ENCODE measurements at regions not wholly inside any gene's neighbourhood (a gene's known extent, or its start where the extent isn't known, plus 50 kb on each side); places are given as distances from the start of the nearest gene placed in this dataset.

DNA sequence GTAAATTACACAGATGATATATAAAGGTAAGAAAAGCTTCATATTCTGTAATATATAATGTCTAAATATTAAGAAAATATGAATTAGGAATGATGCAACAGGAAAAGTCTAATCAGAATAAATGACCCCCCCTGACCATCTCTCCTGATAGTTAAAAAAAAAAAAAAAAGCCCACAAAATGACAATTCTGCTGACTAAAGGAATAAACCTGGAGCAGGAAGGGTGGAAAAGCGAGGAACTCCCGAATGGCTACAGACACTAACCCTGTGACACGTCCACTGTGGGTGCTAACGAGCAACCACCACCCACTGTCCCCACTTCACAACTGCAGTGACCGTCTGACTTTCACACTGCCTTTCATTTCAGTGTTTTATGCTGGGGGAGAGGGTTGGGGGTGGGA is 67.6 kb upstream of the FOXQ1 start:
- Mint-ChIP-seq H3K36me3 (ENCODE audit: unreplicated experiment) (no peaks in the 10 kb centered on the region), H3K4me3 (ENCODE audit: unreplicated experiment) (no peak overlapping the region), H3K4me1 (ENCODE audit: unreplicated experiment) (no peaks in the 10 kb centered on the region), H3K27ac (ENCODE audit: unreplicated experiment) (no peak overlapping the region), H3K9me3 (ENCODE audit: unreplicated experiment) (no peaks in the 10 kb centered on the region), H3K27me3 (ENCODE audit: unreplicated experiment) (peaks cover 9% of the 10 kb centered on the region)
- DNase-seq (ENCODE audit: extremely low spot score, unreplicated experiment), result no peak
- TF ChIP-seq, protein P1, sequence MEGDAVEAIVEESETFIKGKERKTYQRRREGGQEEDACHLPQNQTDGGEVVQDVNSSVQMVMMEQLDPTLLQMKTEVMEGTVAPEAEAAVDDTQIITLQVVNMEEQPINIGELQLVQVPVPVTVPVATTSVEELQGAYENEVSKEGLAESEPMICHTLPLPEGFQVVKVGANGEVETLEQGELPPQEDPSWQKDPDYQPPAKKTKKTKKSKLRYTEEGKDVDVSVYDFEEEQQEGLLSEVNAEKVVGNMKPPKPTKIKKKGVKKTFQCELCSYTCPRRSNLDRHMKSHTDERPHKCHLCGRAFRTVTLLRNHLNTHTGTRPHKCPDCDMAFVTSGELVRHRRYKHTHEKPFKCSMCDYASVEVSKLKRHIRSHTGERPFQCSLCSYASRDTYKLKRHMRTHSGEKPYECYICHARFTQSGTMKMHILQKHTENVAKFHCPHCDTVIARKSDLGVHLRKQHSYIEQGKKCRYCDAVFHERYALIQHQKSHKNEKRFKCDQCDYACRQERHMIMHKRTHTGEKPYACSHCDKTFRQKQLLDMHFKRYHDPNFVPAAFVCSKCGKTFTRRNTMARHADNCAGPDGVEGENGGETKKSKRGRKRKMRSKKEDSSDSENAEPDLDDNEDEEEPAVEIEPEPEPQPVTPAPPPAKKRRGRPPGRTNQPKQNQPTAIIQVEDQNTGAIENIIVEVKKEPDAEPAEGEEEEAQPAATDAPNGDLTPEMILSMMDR (IDR thresholded peaks at IDR 0.05), result no peak

DNA sequence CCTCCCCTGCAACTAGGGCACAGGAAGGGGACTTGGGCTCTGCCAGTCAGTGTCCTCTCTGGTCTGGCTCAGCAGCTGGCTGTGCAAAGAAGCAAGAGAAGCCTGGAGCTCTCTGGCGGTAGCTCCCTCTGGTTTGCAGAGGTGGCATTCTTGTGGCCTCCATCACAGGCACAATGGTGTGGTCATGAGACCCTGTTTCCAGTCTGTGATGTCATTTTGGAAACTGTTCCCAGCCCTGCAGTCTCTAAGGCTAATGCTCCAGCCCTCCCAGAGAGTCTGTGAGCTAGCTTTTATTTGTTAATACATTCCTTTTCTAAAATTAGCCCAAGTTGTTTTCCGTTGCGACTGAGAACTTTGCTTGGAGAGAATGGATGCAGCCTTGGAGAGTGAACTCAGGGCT is 69.5 kb upstream of the FOXQ1 start:
- peaks cover 1% of the 10 kb centered on the region for H3K27me3 Mint-ChIP-seq (ENCODE audit: unreplicated experiment)
- no peak for DNase-seq (ENCODE audit: extremely low spot score, unreplicated experiment)

DNA sequence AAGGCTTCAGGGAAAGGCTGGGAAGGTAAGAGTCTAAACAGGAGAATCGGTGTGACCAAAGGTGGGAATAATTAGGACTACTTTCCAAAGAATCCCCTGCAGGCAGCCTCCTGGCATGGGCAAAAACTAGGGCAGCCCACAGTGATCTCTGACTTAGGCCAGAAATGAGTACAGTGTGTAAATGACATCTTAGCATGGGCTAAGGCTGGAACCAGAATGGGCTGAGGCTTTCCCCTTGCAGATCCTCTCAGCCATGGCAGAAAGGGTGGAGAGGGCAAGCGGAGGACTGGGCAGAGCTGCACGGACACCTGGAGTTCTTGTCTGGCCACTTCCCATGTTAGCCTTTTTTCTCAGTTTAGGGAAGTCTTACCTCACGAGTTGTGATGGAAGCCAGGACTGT is 69.9 kb upstream of the FOXQ1 start:
- DNase-seq (ENCODE audit: extremely low spot score, unreplicated experiment), result no peak
- Mint-ChIP-seq H3K27me3 (ENCODE audit: unreplicated experiment) (no peaks in the 10 kb centered on the region), H3K27ac (ENCODE audit: unreplicated experiment) (no peak overlapping the region), H3K4me3 (ENCODE audit: unreplicated experiment) (no peak overlapping the region), H3K4me1 (ENCODE audit: unreplicated experiment) (no peaks in the 10 kb centered on the region), H3K36me3 (ENCODE audit: unreplicated experiment) (no peaks in the 10 kb centered on the region), H3K9me3 (ENCODE audit: unreplicated experiment) (no peaks in the 10 kb centered on the region)
- TF ChIP-seq, protein P1 (IDR thresholded peaks at IDR 0.05), result no peak

More for the DNA sequence above, 69.5 kb upstream of the FOXQ1 start:
- H3K36me3 Mint-ChIP-seq (ENCODE audit: unreplicated experiment), result no peaks in the 10 kb centered on the region
- TF ChIP-seq, protein P1 (IDR thresholded peaks at IDR 0.05), result no peak
- no peaks in the 10 kb centered on the region for H3K4me1 Mint-ChIP-seq (ENCODE audit: unreplicated experiment)
- H3K4me3 Mint-ChIP-seq (ENCODE audit: unreplicated experiment), result no peak overlapping the region
- no peaks in the 10 kb centered on the region for H3K9me3 Mint-ChIP-seq (ENCODE audit: unreplicated experiment)
- no peak overlapping the region for H3K27ac Mint-ChIP-seq (ENCODE audit: unreplicated experiment)

DNA sequence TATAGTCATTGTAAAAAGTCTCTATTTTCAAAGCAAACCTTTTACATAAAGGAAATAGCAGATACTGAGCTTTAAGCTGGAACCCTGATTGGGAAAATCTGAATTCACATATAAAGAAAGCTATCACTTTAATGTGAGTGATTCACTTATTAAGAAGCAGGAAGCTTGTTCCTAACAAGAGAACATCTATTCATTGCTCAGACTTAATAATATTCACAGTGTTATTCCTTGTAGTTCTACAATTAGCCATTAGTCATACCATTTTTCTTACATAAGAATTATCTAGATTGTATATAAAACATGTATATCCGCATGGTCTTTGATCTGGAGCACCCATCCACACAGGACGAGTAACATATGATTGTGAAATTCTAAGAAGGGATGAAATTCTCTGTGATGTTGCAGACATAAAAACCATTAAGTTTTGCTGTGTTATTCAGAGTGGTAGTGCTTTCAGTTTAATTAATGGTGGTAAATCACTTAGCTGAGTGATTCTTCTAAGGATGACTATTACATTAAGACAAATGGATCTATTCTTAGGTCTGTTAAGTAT is 71.1 kb upstream of the FOXQ1 start:
- no peaks in the 10 kb centered on the region for H3K36me3 Mint-ChIP-seq (ENCODE audit: unreplicated experiment)
- no peaks in the 10 kb centered on the region for H3K4me1 Mint-ChIP-seq (ENCODE audit: unreplicated experiment)
- no peak overlapping the region for H3K4me3 Mint-ChIP-seq (ENCODE audit: unreplicated experiment)
- H3K27ac Mint-ChIP-seq (ENCODE audit: unreplicated experiment), result no peak overlapping the region
- TF ChIP-seq, protein P1 (IDR thresholded peaks at IDR 0.05), result no peak
- H3K9me3 Mint-ChIP-seq (ENCODE audit: unreplicated experiment), result no peaks in the 10 kb centered on the region
- no peaks in the 10 kb centered on the region for H3K27me3 Mint-ChIP-seq (ENCODE audit: unreplicated experiment)
- no peak for DNase-seq (ENCODE audit: extremely low spot score, unreplicated experiment)

DNA sequence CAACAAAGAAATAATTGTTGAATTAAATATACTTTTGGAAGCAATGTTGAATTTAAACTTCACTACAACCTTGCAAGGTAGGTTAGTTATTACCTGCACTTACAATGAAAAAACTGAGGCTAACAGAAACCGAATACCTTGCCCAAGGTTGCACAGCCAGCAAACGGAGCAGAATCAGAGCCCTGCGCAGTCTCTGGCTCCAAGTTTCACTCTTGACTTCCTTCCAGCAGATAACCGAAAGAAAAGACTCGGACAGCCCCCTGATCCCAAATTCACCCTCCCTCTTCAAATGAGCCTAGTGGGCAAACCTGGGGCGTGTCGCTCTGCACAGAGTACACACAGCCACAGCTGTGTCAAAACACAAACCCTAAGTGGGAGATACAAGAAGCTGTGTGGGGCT is 72.1 kb upstream of the FOXQ1 start:
- Mint-ChIP-seq H3K36me3 (ENCODE audit: unreplicated experiment) (no peaks in the 10 kb centered on the region), H3K27ac (ENCODE audit: unreplicated experiment) (no peak overlapping the region), H3K4me1 (ENCODE audit: unreplicated experiment) (no peaks in the 10 kb centered on the region), H3K9me3 (ENCODE audit: unreplicated experiment) (no peaks in the 10 kb centered on the region), H3K4me3 (ENCODE audit: unreplicated experiment) (no peak overlapping the region), H3K27me3 (ENCODE audit: unreplicated experiment) (no peaks in the 10 kb centered on the region)
- no peak for DNase-seq (ENCODE audit: extremely low spot score, unreplicated experiment)
- TF ChIP-seq, protein P1 (IDR thresholded peaks at IDR 0.05), result no peak

All from osteocyte (in vitro differentiated cells).